K562 (cell line): ENCODE measurements at regions not wholly inside any gene's neighbourhood (a gene's known extent, or its start where the extent isn't known, plus 50 kb on each side); places are given as distances from the start of the nearest gene placed in this dataset.

ENCODE experiments used
- CAMTA2 ChIP-seq: fragments of 250-450 bp; sonication (Bioruptor Pico); conservative IDR thresholded peaks from 2 replicates; pipeline ENCODE4 v1.5.1; 2022
- ELK3 ChIP-seq: fragments of 450-650 bp; formaldehyde crosslinking; IDR thresholded peaks from 2 replicates; pipeline ENCODE4 v1.4.0; 2020; ENCODE audit warnings: mild to moderate bottlenecking
- EP300 ChIP-seq: IDR thresholded peaks from 2 replicates; pipeline ENCODE4 v1.6.1; 2012; ENCODE audit warnings: low read length, improper control_type of control experiment
- FOS ChIP-seq: IDR thresholded peaks from 3 replicates; pipeline ENCODE4 v1.6.1; 2011; ENCODE audit not compliant: insufficient read length; ENCODE audit errors: extremely low read depth
- FOSL1 ChIP-seq: fragments of 200-800 bp; sonication (Bioruptor generic); conservative IDR thresholded peaks from 2 replicates; pipeline ENCODE4 v1.6.1; 2016; ENCODE audit warnings: missing genetic modification characterization, missing compliant biosample characterization
- FOXJ2 ChIP-seq: fragments of 200-800 bp; sonication (Bioruptor generic); IDR thresholded peaks from 2 replicates; pipeline ENCODE4 v1.6.1; 2016; ENCODE audit warnings: missing genetic modification characterization, missing compliant biosample characterization
- IFI16 ChIP-seq: fragments of 250-450 bp; sonication (Bioruptor Pico); IDR thresholded peaks from 2 replicates; pipeline ENCODE4 v2.1.2; 2022; ENCODE audit warnings: mild to moderate bottlenecking, inconsistent platforms
- ILF3 ChIP-seq: fragments of 450-650 bp; IDR thresholded peaks from 2 replicates; pipeline ENCODE4 v1.6.1; 2018; ENCODE audit warnings: antibody characterized with exemption, mild to moderate bottlenecking, moderate library complexity, borderline replicate concordance
- KLF16 ChIP-seq: IDR thresholded peaks from 2 replicates; pipeline ENCODE4 v1.6.1; 2016; ENCODE audit warnings: antibody characterized with exemption
- MAFK ChIP-seq: IDR thresholded peaks from 2 replicates; pipeline ENCODE4 v1.6.1; 2011; ENCODE audit warnings: low read length, improper control_type of control experiment
- NFE2 ChIP-seq: IDR thresholded peaks from 2 replicates; pipeline ENCODE4 v1.6.1; 2014; ENCODE audit warnings: antibody characterized with exemption, low read depth
- NFIX ChIP-seq: fragments of 250-450 bp; sonication (Bioruptor Pico); IDR thresholded peaks from 2 replicates; pipeline ENCODE4 v1.4.0; 2020; ENCODE audit warnings: low read depth, mild to moderate bottlenecking, moderate library complexity
- NUFIP1 ChIP-seq: fragments of 450-650 bp; IDR thresholded peaks from 2 replicates; pipeline ENCODE4 v1.6.1; 2018; ENCODE audit not compliant: partially characterized antibody
- SOX6 ChIP-seq: fragments of 450-650 bp; IDR thresholded peaks from 2 replicates; pipeline ENCODE4 v1.6.1; 2014; ENCODE audit warnings: mild to moderate bottlenecking
- TEAD4 ChIP-seq, 2 experiments: sonication (generic) in 1 of 2; formaldehyde crosslinking in 1 of 2; IDR thresholded peaks; 2 replicates each; pipeline versions ENCODE4 v1.6.1 to v1.8.0; 2012 to 2022; ENCODE audit warnings: borderline replicate concordance in 1 of 2, inconsistent platforms in 1 of 2, low read length in 1 of 2, mild to moderate bottlenecking in 1 of 2, missing genetic modification reagents in 1 of 2
- TFE3 ChIP-seq: fragments of 450-650 bp; formaldehyde crosslinking; IDR thresholded peaks from 2 replicates; pipeline ENCODE4 v1.4.0; 2020; ENCODE audit warnings: mild to moderate bottlenecking, mixed read lengths
- THRAP3 ChIP-seq: fragments of 450-650 bp; IDR thresholded peaks from 2 replicates; pipeline ENCODE4 v1.6.1; 2016; ENCODE audit warnings: mild to moderate bottlenecking, inconsistent platforms, borderline replicate concordance
- ZBED1 ChIP-seq: IDR thresholded peaks from 2 replicates; pipeline ENCODE4 v1.6.1; 2014
- ZFP91 ChIP-seq: sonication (generic); formaldehyde crosslinking; IDR thresholded peaks from 2 replicates; pipeline ENCODE4 v1.8.0; 2022; ENCODE audit warnings: mild to moderate bottlenecking, missing genetic modification reagents
- ZNF224 ChIP-seq: sonication (generic); formaldehyde crosslinking; IDR thresholded peaks from 2 replicates; pipeline ENCODE4 v1.8.0; 2022; ENCODE audit warnings: mild to moderate bottlenecking, missing genetic modification reagents
- ZNF592 ChIP-seq: fragments of 450-650 bp; IDR thresholded peaks from 2 replicates; pipeline ENCODE4 v1.6.1; 2017; ENCODE audit warnings: antibody characterized with exemption, mild to moderate bottlenecking

DNA sequence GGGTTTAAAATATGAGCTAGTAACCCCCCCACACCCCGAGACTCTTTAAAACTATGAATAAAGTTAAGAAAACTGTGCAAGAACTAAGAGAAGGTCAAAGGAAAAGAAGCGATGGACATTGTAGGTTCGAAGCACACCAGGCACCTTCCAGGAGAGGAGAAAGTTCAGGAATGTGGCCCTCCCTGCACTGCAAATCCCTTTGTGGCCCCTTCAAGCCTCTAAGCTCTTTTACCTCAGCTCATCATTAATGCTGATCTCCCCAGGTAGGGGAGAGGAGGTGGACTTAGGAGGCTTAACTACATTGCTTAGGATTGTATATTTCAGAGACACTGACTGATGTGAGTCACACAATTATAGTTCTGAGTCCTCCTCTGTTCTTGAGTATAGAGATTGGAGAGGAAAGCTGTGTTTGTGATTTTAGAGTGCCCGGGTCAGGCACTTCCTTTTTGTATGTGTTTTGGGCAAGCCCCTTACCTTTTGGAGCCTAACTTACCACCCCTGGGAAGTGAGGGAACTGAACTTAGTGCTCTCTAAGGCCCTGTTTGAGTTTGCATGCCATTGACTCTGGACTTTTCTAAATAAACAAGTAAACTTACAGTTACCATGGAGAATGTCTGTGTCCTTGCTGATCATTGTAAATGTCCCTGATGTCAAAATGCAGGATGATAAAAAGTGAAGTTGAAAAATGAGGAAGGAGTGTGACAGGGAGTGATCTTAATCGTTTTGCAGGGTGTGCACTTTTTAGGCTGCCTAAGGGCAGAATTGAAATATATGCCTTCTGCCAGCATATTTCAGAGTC is 140.8 kb upstream of the ZEB2 start (continued):
- no peak for TF ChIP-seq ELK3 (CRISPR knock-in tag)
- no peak for TF ChIP-seq IFI16 (CRISPR knock-in tag)
- TF ChIP-seq ZNF224, result no peak
- TF ChIP-seq FOSL1, result peak; percentile 8; the same call in 1 of the 2 replicates
- TF ChIP-seq ILF3, result no peak
- TF ChIP-seq KLF16, result no peak
- TF ChIP-seq ZNF592, result peak; percentile 43; the same call in 1 of the 2 replicates
- 0 out of 2 replicates have a peak, but pooled peaks have one; percentile 12 for TF ChIP-seq NFE2
- TF ChIP-seq NUFIP1, result no peak
- TF ChIP-seq TFE3 (CRISPR knock-in tag), result no peak
- TF ChIP-seq ZBED1, result no peak
- TF ChIP-seq NFIX (CRISPR knock-in tag), result no peak
- TF ChIP-seq ZFP91 (CRISPR knock-in tag), result no peak
- TF ChIP-seq CAMTA2, result no peak
- no peak for TF ChIP-seq TEAD4 (IDR thresholded peaks at IDR 0.05; ENCODE audit: low read length)
- TF ChIP-seq TEAD4 (CRISPR knock-in tag; IDR thresholded peaks at IDR 0.05; ENCODE audit: borderline replicate concordance), result no peak
- TF ChIP-seq FOXJ2, result peak; percentile 98
- no peak for TF ChIP-seq THRAP3
- peak; percentile 83 for TF ChIP-seq MAFK
- TF ChIP-seq SOX6, result 0 out of 2 replicates have a peak, but pooled peaks have one; percentile 9
- no peak for TF ChIP-seq FOS
- TF ChIP-seq EP300, result peak; percentile 49; the same call in 1 of the 2 replicates
